HUES6 (cell line): ENCODE measurements at regions not wholly inside any gene's neighbourhood (a gene's known extent, or its start where the extent isn't known, plus 50 kb on each side); places are given as distances from the start of the nearest gene placed in this dataset.
"Not testable (repeated sequence)": the region's sequence is repeated elsewhere in the genome, so short reads cannot be mapped to it uniquely, and the experiment has no call there.

Experiments
- H3K27ac ChIP-seq: 2 replicates; pipeline ENCODE4 v1.7.0; 2013; ENCODE audit warnings: low read depth, mild to moderate bottlenecking, low read length, inconsistent platforms
- H3K27me3 ChIP-seq: 2 replicates; pipeline ENCODE4 v1.6.1; 2013; ENCODE audit warnings: low read length; ENCODE audit not compliant: control insufficient read depth, insufficient read depth
- H3K36me3 ChIP-seq: 2 replicates; pipeline ENCODE4 v1.6.1; 2013; ENCODE audit warnings: low read length; ENCODE audit not compliant: control insufficient read depth, insufficient read depth
- H3K4me1 ChIP-seq: 2 replicates; pipeline ENCODE4 v1.6.1; 2013; ENCODE audit warnings: low read length; ENCODE audit not compliant: control insufficient read depth, insufficient read depth
- H3K4me3 ChIP-seq: 2 replicates; pipeline ENCODE4 v1.5.1; 2013; ENCODE audit warnings: low read depth, low read length
- H3K9ac ChIP-seq: one replicate; pipeline ENCODE4 v1.6.1; 2013; ENCODE audit warnings: mild to moderate bottlenecking, low read length
- H3K9me3 ChIP-seq: 2 replicates; pipeline ENCODE4 v1.6.1; 2013; ENCODE audit warnings: low read depth, low read length; ENCODE audit not compliant: control insufficient read depth, insufficient read depth

GRCh38 chrX:124426288-124427169, 80.2 kb downstream of the SH2D1A start:
- Histone ChIP-seq H3K4me1 (peaks cover 12% of the 10 kb centered on the region), H3K27ac (no peak overlapping the region), H3K36me3 (no peaks in the 10 kb centered on the region), H3K27me3 (no peaks in the 10 kb centered on the region; the same call in 1 of the 2 replicates), H3K9ac (no peak overlapping the region), H3K4me3 (no peak overlapping the region), H3K9me3 (peaks cover 8% of the 10 kb centered on the region; the same call in 1 of the 2 replicates)

- Histone ChIP-seq H3K27me3 (no peaks in the 10 kb centered on the region; the same call in 1 of the 2 replicates), H3K27ac (no peak overlapping the region), H3K9ac (no peak overlapping the region), H3K4me3 (no peak overlapping the region), H3K9me3 (no peaks in the 10 kb centered on the region), H3K4me1 (no peaks in the 10 kb centered on the region), H3K36me3 (no peaks in the 10 kb centered on the region)
These were observed 86.8 kb downstream of the SH2D1A start for GRCh38 chrX:124433186-124433585.

DNA sequence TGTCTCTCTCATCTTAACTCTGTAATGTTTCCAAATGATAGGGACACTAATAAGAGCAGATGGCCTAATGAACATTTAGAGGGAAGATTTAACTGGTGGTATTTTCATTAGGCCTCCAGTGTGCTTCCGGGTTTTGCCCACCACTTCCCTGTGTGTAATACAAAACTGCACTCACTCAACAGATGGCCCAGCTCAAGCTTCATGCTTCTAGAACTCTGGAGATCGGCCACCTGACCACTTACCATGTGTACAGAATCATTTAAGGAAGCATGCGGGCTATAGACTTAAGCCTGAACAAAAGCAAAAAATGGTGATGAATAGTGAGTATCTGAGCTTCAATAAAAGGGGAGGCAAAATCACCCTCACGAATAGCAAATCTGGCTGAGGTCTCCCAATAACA, 89.3 kb downstream of the SH2D1A start:
- no peak overlapping the region for H3K27ac ChIP-seq
- no peak overlapping the region for H3K9ac ChIP-seq
- no peaks in the 10 kb centered on the region for H3K4me1 ChIP-seq
- no peaks in the 10 kb centered on the region; the same call in 1 of the 2 replicates for H3K27me3 ChIP-seq
- no peak overlapping the region for H3K4me3 ChIP-seq
- H3K9me3 ChIP-seq, result no peaks in the 10 kb centered on the region
- H3K36me3 ChIP-seq, result no peaks in the 10 kb centered on the region

DNA sequence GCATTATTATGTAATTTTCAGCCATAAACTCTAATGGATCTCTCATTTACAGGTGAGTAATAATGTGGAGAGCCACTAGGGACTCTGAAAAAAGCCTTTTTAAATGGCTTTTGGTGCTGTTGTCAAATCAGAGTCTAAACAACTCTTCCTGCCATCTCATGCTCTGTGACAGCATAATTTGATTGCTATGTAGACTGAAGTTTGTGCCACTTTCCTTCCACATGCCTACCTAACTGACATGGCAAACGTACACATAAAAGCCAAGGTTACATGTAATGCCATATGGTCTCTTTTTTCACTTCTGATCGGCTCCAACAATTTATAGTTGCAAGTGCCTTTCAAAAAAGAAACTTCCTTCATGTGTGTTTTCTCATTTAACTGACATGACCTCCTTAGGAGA, 94.3 kb downstream of the SH2D1A start:
- H3K9me3 ChIP-seq, result no peaks in the 10 kb centered on the region
- no peaks in the 10 kb centered on the region for H3K4me1 ChIP-seq
- no peak overlapping the region for H3K27ac ChIP-seq
- H3K9ac ChIP-seq, result no peak overlapping the region
- no peak overlapping the region for H3K4me3 ChIP-seq
- peaks cover 4% of the 10 kb centered on the region; the same call in 1 of the 2 replicates for H3K27me3 ChIP-seq
- H3K36me3 ChIP-seq, result no peaks in the 10 kb centered on the region

DNA sequence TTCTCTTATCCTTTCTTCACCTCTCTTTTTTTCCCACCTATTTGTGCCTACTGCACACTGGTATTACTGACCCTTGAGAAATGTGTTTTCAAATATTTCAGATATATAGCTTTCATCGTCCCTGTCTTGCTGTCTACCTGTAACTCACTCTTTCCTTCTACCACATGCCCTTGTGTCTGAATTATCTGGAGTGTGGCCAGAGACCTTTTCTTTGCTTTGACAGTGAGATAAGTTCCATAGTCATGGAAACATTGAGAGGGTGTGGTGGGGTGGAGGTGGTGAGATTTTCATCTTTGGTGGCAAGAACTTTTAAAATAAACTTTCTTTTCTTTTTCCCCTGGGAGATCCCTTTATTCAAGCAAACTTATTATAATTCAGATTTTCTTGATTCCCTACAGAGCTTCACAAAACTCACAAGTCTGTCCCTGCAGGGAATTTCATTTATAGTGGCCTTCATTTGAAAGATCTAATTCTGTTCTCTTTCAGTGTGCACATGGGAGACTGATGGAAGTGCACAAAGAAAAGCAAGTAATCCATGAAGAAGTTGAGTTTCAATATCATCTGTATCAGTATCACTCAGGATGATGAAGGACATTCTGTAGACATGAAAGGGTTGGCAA, 95.7 kb downstream of the SH2D1A start:
- Histone ChIP-seq H3K9ac (no peak overlapping the region), H3K4me3 (no peak overlapping the region), H3K36me3 (no peaks in the 10 kb centered on the region), H3K27ac (no peak overlapping the region), H3K27me3 (peaks cover 4% of the 10 kb centered on the region; the same call in 1 of the 2 replicates), H3K4me1 (no peaks in the 10 kb centered on the region), H3K9me3 (no peaks in the 10 kb centered on the region)

- Histone ChIP-seq H3K27ac (no peak overlapping the region), H3K9me3 (no peaks in the 10 kb centered on the region), H3K27me3 (no peaks in the 10 kb centered on the region), H3K36me3 (no peaks in the 10 kb centered on the region), H3K4me1 (peaks cover 3% of the 10 kb centered on the region; the same call in 1 of the 2 replicates), H3K4me3 (no peak overlapping the region), H3K9ac (no peak overlapping the region)
These were observed 109.6 kb downstream of the SH2D1A start for GRCh38 chrX:124455966-124456365.

GRCh38 chrX:124459851-124460250, 113.5 kb downstream of the SH2D1A start:
- not testable (repeated sequence) for H3K4me3 ChIP-seq, H3K27me3 ChIP-seq, H3K9ac ChIP-seq, H3K36me3 ChIP-seq, H3K9me3 ChIP-seq, H3K27ac ChIP-seq, H3K4me1 ChIP-seq

DNA sequence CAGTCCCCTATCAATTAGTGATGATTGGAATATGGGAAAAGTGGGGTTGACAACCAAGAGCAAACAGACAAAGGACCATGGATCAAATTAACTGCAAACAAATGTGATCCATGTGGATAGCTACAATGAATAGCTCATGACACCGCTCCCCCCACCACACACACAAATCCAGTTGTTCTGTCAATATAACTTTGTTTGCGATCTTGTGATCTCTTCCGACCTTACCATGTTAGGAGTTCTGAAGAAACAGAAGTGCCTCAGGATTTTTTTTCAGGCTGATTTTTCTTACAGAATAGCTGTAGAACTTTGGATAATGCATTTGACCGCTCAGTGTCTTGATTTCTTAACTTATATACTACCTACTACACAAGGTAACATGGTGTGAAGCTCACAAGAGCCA, 116.6 kb downstream of the SH2D1A start:
- no peaks in the 10 kb centered on the region; the same call in 1 of the 2 replicates for H3K27me3 ChIP-seq
- no peak overlapping the region for H3K27ac ChIP-seq
- H3K36me3 ChIP-seq, result no peaks in the 10 kb centered on the region
- no peaks in the 10 kb centered on the region for H3K9me3 ChIP-seq
- no peak overlapping the region for H3K4me3 ChIP-seq
- H3K4me1 ChIP-seq, result no peaks in the 10 kb centered on the region; the same call in 1 of the 2 replicates
- H3K9ac ChIP-seq, result no peak overlapping the region

DNA sequence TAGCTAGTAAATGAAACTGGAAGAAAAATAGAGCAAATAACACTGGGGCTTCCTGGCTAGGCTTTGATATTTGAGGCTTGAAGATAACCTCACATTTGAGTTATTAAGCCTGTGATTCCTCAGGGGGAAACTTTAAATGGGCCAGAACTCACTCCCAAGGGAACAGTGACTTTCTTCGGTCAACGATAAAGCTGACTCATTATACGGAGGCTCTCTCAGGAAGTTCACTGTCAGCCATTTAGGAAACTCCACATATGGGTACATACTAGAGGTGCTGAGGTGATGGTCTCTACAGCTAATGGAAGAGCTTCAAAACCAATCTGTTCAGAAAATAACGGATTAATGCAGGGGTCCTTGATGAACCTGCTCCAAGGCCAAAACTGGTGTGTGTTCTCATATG, 120.8 kb downstream of the SH2D1A start:
- no peaks in the 10 kb centered on the region; the same call in 1 of the 2 replicates for H3K27me3 ChIP-seq
- no peaks in the 10 kb centered on the region for H3K36me3 ChIP-seq
- H3K9ac ChIP-seq, result no peak overlapping the region

GRCh38 chrX:124475358-124475757, 129.0 kb downstream of the SH2D1A start:
- Histone ChIP-seq H3K27me3 (peaks cover 3% of the 10 kb centered on the region; the same call in 1 of the 2 replicates), H3K4me1 (no peaks in the 10 kb centered on the region), H3K9me3 (no peaks in the 10 kb centered on the region), H3K4me3 (no peak overlapping the region), H3K36me3 (no peaks in the 10 kb centered on the region), H3K9ac (no peak overlapping the region), H3K27ac (no peak overlapping the region)

More for the DNA sequence above, 120.8 kb downstream of the SH2D1A start:
- Histone ChIP-seq H3K4me3 (no peak overlapping the region), H3K27ac (no peak overlapping the region), H3K4me1 (no peaks in the 10 kb centered on the region; the same call in 1 of the 2 replicates), H3K9me3 (no peaks in the 10 kb centered on the region)

- H3K27ac ChIP-seq, result no peak overlapping the region
- no peaks in the 10 kb centered on the region for H3K4me1 ChIP-seq
- no peaks in the 10 kb centered on the region for H3K36me3 ChIP-seq
- H3K4me3 ChIP-seq, result no peak overlapping the region
- H3K27me3 ChIP-seq, result peaks cover 3% of the 10 kb centered on the region; the same call in 1 of the 2 replicates
- no peaks in the 10 kb centered on the region for H3K9me3 ChIP-seq
- no peak overlapping the region for H3K9ac ChIP-seq
These were observed 130.2 kb downstream of the SH2D1A start for GRCh38 chrX:124476562-124476961.
